ENCODE measurements at regions not wholly inside any gene's neighbourhood (a gene's known extent, or its start where the extent isn't known, plus 50 kb on each side); places are given as distances from the start of the nearest gene placed in this dataset.
"Not testable (repeated sequence)": the region's sequence is repeated elsewhere in the genome, so short reads cannot be mapped to it uniquely, and the experiment has no call there.

DNA sequence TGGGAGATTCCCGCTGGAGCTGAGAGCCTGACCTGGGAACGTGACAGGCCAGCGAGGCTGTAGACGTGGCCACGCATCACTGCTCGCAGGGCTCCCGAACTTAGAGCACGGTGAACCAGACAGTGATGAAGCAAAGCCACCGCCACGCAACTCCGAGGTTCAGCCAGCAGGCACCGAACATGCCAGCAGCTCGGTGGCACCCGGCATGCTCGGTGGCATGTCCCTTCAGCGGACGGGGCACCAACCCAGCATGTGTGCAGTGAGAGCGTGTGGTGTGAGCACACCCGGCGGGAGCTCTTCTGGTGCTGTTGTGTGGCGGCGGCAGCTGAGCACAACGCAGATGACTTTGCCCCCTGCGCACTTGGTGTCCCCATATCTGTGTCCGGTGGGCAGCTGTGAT lies 4468.2 kb upstream of the TPTE start:
- DNase-seq (ENCODE audit: low read depth); H3K4me3 ChIP-seq (ENCODE audit: low read depth, low read length): not testable (repeated sequence)

DNA sequence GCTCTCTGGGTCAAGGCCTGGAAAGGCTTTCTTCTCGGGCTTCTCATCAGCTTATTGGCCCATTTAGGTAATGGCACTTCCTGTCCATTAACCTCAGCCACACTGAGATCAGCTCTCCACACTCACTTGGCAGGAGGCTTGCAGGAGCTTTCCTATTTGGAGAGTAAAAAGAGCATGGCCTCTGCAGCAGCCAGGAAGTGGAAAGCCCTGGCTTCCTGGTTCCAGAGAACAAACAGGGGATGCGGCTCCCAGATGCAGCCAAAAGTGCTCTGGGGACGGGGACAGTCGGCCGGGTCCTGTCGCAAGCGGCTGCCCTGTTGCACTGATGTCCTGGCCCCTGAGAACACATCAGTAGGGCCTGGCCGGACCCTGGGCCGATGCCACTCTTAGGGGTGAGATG lies 4462.4 kb upstream of the TPTE start:
- not testable (repeated sequence) for H3K4me3 ChIP-seq (ENCODE audit: low read depth, low read length); DNase-seq (ENCODE audit: low read depth)

DNA sequence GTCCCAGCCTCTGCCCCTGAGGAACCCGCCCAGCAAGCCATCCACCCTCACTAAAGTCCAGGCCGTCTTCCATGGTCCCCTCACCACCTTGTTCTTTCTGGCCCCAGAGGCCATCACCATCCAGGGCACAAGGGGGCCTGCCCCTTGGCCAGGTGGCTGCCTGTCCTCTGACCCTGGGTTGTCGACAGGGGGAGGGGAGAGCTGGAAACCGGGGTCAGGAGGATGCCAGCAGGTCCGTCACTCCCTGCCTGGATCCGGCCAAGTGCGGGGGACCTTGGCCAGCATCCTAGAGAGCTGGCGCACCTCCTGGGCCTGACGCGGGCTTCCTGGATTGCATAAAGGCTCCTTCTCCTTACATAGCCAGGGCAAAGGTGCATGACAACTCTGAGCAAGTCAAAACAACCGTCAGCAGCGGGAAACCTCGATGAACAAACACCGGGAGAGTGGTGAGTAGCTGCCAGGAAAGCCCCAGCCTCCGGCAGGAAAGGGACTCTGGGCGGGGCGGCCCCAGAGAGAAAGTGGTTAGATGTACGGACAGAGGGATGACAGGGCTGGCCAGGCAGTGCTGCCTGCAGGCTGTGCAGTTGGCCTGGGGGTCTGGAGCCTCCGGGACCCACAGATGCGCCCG lies 4461.2 kb upstream of the TPTE start:
- H3K4me3 ChIP-seq (ENCODE audit: low read depth, low read length); DNase-seq (ENCODE audit: low read depth): not testable (repeated sequence)

DNA sequence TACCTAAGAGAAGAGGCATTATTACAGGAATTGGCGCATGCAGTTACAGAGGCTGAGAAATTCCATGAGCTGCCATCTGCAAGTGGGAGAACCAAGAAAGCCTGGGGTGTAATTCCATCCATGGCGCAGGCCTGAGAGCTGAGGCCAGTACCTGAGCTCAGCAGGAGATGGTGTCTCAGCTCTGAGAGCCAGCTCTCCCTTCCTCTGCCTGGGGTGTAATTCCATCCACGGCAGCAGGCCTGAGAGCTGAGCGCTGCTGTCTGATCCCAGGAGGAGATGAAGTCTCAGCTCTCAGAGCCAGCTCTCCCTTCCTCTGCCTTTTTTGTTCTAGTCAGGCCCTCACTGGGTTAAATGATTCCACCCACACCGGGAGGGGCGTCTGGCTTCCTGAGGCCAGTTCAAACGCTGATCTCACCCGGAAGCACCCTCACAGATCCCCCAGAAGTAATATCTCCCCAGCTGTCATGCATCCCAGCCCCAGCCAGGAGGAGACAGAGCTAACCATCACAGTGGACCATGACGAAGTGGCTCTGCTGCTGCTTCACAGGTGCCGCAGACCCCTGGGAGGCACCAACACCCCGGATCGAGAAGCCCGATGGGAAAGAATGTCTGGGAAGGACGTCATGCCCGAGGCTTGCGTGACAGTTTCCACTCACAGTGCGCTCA lies 4454.9 kb upstream of the TPTE start:
- DNase-seq (ENCODE audit: low read depth); H3K4me3 ChIP-seq (ENCODE audit: low read depth, low read length): not testable (repeated sequence)

DNA sequence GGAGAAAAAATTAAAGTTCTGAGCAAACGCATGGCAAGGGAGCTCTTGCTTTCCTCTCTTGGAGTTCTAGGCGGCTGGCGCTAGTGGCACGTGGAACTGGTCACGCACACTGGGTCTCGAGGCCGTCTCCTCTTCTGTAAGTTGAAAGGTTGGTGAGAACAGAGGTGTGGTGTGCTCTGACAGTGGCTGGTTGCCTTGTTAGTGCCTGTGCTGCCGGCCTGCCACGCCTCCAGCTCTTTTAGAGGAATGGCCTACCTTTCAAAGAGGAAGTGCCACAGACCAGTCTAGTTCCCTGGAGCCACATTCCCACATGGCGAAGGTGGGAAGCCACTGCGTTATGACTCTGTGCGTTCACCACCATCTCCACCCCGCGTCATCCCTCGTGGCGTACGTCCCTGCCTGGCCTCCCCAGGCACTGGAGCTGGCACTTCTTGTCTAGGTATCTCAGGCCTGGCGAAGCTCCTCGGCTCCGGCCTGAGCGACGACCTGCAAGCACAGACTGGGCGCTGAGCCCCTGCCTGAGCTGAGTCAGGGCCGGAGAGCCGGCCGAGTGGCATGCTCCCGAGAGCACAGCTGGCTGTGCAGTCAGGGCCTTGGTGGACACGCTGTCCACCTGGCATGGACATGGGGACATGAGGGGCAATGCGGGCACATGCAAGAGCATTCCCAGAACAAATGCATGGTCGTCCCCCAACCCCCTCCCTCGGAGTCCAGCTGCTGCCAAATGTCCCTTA lies 4453.1 kb upstream of the TPTE start:
- H3K4me3 ChIP-seq (ENCODE audit: low read depth, low read length); DNase-seq (ENCODE audit: low read depth): not testable (repeated sequence)

DNA sequence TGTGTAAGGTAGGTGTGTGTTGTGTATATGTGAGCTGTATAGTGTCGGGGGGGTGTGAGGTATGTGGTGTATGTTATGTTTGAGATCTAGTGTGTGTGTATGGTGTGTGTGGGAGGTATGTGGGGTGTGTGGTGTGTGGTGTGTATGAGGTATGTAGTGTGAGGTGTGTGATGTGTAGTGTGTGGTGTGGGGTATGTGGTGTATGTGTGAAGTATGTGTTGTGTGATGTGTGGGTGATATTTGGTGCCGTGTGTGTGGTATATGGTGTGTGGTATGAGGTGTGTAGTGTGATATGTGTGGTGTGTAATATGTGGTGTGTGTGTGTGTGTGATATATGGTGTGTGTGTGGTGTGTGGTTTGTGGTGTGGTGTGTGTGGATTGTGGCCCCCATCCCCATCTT lies 4451.2 kb upstream of the TPTE start:
- H3K4me3 ChIP-seq (ENCODE audit: low read depth, low read length); DNase-seq (ENCODE audit: low read depth): not testable (repeated sequence)

DNA sequence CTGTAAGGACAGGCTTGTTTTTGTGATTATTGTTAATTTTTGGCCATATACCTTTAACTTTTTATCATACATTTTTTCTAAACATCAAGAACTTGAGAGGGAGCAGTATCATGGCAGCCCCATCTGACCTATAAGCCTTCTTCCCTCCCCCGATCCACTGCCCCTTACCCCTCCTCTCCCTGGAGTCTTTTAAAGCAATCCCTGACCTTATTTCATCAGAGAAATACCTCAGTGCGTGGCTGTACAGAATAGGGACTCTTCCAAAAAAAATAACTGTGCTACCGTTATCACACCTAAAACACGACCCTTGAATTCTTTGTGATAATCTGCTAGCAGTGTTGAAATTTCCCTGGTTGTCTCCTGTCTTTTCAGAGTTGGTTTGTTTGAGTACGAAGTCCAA lies 4448.7 kb upstream of the TPTE start:
- not testable (repeated sequence) for H3K4me3 ChIP-seq (ENCODE audit: low read depth, low read length); DNase-seq (ENCODE audit: low read depth)

DNA sequence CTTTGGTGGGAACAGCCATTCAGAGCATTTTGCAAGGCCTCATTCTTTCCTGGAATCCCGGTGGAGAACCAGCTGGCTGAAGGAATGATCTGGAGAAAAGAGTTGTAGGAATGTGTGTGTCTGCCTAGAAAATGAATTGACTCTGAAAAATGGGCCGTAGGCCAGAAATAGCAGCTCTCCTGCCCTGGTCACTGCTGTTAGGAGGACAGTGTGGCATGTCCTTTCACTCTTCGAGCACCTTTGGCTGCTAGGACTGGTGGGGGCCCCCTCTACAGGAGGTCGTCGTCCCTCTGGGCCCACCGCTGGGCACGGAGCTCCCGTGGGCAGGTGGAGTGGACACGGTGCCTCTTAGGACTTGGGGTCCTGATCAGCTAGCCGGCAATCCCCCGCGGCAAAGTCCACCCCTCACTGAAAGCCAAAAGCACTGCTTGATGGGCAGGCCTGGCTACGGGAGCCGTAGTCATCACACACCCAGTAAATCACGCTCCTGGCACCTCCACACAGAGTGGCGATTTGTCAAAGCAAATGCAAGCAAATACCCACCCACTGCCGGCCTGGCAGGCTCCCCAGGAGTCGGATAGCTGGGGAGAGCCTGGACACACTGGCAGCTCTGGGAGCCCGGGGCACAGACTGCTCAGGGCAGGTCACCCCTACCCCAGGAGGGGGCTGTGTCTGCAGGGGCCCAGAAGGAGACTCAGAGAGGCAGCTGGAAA lies 4447.2 kb upstream of the TPTE start:
- H3K4me3 ChIP-seq (ENCODE audit: low read depth, low read length); DNase-seq (ENCODE audit: low read depth): not testable (repeated sequence)

DNA sequence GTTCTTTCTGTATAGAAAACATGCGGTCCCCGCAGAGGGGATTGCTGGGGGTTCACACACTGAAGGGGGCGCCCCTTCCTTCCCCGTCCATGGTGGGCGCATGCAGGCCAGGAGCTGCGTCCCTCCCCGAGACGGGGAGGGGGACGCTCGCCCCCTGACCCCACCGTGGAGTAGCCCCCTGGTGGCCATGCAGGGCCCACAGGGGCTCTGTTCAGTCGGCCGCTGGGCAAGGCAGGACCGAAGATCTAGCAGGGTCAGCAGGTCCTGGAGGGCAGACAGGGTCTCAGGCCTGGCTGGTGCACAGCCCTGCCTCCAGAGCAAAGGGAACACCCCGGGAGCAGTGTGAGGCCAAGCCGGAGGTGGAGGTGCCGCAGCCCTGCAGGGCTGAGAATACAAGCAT lies 4446.4 kb upstream of the TPTE start:
- DNase-seq (ENCODE audit: low read depth); H3K4me3 ChIP-seq (ENCODE audit: low read depth, low read length): not testable (repeated sequence)

DNA sequence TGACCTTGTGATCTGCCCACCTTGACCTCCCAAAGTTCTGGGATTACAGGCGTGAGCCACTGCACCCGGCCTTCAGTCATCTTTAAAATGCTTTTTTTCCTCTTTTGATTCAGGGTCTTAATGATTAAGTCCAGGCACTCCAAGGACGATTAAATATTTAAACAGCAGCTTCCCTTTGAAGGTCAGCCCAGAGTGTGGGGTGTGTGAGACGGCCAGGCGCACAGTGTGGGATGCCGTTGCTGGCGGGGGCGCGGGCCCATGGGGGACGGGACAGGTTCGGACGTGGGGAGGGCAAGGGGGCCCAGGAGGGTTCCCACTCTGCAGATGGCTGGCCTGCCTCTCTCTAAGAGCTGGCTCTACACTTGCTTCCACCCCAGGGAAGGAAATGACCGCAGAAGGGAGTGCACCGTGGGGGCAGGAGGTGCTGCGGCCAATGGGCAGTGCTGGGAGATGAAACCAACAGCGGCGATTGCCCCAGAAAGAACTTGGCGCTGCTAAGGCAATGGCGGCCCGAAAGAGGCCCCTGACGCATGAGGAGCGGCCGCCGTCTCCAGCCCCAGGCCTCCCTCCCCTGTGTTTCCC lies 4445.7 kb upstream of the TPTE start:
- not testable (repeated sequence) for H3K4me3 ChIP-seq (ENCODE audit: low read depth, low read length); DNase-seq (ENCODE audit: low read depth)

DNA sequence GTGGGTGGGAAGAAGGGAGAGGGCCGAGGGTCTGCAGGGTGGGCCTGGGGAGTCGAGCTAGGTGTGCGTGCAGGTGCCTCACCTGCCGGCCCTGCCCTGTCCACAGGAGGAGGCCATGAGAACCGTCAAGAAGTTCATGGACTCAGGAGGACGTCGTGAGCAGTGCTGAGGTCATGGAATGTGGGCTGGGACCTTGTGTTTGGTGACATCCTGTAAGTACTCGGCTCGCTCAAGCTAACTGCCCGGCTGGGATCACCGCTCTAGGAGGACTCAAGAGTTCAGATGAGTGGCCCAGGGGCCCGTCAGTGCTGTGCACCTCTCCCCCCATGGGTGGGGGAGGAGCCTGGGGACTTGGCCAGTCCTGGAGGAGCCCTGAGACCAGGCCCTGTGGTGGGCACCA lies 4444.0 kb upstream of the TPTE start:
- not testable (repeated sequence) for H3K4me3 ChIP-seq (ENCODE audit: low read depth, low read length); DNase-seq (ENCODE audit: low read depth)

DNA sequence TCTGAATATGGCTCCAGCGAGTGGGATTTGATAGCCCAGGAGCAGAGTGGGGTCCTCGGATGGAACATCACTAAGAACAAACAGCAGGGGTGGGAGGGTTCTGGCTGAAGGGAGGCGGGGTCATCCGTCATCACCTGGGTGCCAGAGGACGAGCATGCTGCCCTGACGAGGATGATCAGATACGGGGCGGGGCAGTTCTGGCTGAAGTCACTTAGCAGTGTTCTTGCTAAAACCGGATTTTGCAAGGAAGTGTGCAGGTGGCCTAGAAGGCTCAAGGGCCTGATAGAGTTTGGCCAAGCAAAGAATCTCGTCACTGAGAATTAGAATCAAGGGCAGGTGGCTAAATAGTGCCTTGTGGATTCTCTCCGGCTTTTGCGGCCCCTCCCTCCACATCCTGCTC lies 4442.5 kb upstream of the TPTE start:
- not testable (repeated sequence) for H3K4me3 ChIP-seq (ENCODE audit: low read depth, low read length)

DNA sequence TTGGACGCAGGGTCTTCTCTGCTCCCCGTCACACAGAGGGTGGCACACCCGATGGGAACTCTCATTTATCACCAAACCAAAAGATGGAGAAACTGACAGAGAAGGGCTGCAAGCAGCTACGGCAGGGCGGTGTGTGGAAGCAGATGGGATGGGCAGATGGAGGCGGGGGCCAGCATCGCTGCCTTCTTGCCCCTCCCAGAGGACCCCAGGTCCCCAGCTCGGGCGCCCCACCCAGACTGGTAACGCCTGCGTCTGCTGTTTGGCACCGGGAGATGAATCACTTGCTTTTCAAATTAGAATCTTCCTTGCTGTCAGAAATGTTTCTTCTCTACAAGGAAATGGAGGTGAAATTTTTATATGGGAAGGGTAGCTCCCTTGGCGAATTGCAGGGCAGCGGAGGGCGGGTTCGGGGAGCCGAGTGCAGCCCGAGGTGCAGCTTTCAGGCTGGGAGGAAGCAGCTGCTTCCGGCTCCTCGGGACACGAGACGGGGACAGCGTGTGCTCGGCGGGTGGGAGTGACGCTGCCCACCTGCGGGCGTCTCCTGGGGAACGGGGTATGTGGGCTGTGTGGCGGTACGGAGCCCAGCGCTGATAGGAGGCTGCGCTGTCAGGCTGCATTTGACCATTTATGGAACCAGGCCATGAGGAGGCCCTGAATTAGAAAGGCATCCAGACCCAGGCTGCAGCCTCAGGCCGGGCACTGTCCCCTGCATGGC lies 4440.3 kb upstream of the TPTE start:
- DNase-seq (ENCODE audit: low read depth); H3K4me3 ChIP-seq (ENCODE audit: low read depth, low read length): not testable (repeated sequence)

More for the DNA sequence above, 4442.5 kb upstream of the TPTE start:
- DNase-seq (ENCODE audit: low read depth): not testable (repeated sequence)

DNA sequence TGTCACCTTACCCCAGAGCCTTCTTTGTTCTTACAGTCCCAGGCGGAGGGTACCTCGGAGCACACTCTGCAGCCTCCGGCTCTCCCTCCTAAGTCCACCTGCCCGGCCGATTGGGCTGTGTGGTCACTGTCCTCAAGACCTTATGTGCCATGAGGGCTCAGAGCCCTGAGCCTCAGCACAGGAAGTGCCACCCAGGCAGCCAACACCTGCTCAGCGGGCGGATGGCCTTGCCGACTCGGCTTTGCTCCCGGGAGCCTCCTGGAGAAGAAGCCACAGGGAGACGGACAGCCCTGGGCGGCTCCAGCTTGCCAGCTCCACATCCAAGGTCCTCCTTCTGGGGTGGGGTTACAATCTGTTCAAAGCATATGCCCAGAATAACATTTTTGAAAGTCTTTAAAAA lies 4439.2 kb upstream of the TPTE start:
- not testable (repeated sequence) for DNase-seq (ENCODE audit: low read depth)

DNA sequence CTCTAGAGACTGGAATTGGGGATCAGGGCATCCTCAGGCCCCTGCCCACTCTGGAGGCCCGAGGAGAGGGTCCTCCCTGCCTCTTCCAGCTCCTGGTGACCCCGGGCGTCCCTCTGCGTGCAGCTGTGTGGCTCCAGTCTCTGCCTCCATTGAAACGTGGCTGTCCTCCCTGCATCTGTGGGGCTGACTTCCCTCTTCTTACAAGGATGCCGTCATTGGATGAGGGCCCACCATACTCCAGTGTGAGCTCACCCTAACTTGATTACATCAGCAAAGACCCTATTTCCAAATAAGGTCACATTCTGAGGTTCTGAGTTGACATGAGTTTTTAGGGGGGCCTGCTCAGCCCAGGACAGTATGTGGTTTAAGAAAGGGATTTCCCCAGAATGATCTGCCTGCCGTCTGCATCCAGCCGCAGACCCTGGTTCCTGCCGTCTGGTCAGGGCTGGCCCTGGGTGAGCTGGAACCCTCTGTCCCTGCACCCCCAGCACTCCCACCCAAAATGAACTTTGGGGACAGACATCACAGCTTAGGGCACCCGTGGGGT lies 4437.7 kb upstream of the TPTE start:
- DNase-seq (ENCODE audit: low read depth); H3K4me3 ChIP-seq (ENCODE audit: low read depth, low read length): not testable (repeated sequence)

More for the DNA sequence above, 4439.2 kb upstream of the TPTE start:
- H3K4me3 ChIP-seq (ENCODE audit: low read depth, low read length): not testable (repeated sequence)

DNA sequence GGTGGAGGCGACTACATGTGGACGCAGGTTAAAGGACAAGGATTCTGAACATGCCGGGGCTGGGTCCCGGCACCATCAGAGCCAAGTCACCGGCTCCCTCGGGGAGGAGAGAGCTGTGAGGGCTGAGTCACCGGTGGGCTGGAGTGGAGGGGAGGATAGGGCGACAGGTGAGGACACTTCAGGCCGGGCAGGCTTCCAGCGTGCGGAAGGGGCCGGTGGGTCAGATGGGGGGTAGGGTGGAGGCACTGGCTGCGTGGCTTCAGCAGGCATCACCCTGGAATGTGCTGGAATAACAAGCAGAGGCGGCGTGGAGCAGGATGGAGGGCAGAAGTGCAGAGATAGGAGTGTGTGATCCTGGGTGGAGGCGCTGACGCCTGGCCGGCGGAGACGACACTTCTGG lies 4435.3 kb upstream of the TPTE start:
- not testable (repeated sequence) for H3K4me3 ChIP-seq (ENCODE audit: low read depth, low read length); DNase-seq (ENCODE audit: low read depth)

DNA sequence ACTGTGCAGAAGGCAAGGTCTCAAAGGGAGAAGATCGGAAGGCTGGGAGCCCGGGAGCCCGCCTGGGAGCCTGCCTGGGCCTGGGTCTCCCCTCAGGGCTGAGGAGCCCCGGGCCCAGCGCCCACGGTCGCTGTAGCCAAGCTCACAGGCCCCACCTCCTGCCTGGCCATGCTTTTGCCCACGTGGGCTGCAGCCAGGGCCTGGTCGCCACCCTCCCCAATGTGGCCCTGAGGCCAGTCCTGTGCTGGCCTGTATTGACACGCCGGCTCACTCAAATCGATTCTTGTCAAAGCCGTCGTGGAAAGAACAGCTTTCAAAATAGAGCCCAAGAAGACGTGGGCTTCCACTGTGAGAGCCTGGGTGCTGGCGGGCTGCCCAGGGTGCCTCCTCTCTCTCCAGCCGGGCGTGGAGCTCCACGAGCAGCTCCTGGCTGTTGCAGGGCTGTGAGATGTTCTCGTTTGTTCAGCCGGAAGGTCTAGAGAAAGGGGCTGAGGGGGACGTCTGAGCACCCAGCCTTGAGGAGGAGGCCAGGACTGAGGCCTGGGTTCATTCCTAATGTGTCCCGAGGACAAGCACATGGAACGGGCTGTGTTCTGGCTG lies 4433.7 kb upstream of the TPTE start:
- DNase-seq (ENCODE audit: low read depth); H3K4me3 ChIP-seq (ENCODE audit: low read depth, low read length): not testable (repeated sequence)
